ENCODE measurements at regions not wholly inside any gene's neighbourhood (a gene's known extent, or its start where the extent isn't known, plus 50 kb on each side); places are given as distances from the start of the nearest gene placed in this dataset.
A peak's percentile ranks its signal among the peaks of the same experiment; 100 is the strongest.

DNA sequence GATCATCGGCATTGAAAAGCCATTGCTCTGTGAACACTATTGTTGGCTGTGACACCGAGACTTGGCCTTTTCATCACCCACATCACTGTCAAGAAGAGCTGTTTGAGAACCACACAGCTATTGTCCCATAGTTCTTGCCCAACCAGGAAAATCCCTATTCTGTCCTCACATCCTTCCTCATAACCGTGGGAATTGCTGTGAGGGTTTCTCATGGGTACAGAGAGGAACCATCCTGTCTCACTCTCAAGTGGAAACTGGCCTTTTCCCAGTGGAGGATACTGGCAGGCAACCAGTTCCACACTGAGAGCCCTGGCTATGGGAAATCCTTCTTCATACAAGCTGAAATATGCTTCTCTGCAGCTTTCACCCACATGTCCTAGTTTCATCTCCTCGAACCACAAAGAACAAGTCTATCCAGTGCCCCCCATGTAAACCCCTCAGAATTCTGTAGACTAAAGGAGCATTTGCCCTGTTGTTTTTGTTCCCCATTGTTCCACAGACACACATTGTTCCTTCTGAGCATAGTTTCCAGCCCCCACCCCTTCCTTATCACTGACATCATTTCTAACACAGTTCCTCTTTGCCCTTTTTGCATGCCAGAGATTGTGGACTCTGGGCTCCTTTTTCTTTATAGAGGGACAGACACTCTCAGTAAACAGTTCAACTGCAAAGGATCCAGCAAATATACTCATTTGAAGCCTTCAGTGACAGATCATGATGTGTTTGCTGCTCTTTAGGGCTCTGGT is 57.8 kb upstream of the C5orf46 start:
- TF ChIP-seq EZH2 (IDR thresholded peaks at IDR 0.05; ENCODE audit: borderline replicate concordance, low read depth, low read length, severe bottlenecking) (no peak), GATA2 (IDR thresholded peaks at IDR 0.05; ENCODE audit: insufficient read depth, insufficient read length, low read depth, low read length) (peak; percentile 52), JUN (IDR thresholded peaks at IDR 0.05; ENCODE audit: borderline replicate concordance, insufficient read depth, insufficient read length, low read depth) (peak; percentile 10)
- DNase-seq (ENCODE audit: low read depth, low spot score) (peak; percentile 82), FAIRE-seq (no peak)
- H3K9me3 ChIP-seq (replicated peaks; ENCODE audit: control insufficient read depth, insufficient read depth, low read length) = no peaks in the 10 kb centered on the region
- intact Hi-C loops (cut with micrococcal nuclease) (no loop called here), dilution Hi-C loops (cut with MboI; ENCODE audit: extremely low pct_ligation_motif_present, low sequenced_read_pairs) (no loop called here)
- H3K4me2 ChIP-seq (ENCODE audit: insufficient read depth, low read length) = peak overlapping the region; percentile 49
- peaks cover 17% of the 10 kb centered on the region for H3K4me1 ChIP-seq (ENCODE audit: control insufficient read depth, extremely low read depth, insufficient read depth, low read length)
- CTCF ChIA-PET = interaction anchor here (0.6 to 2.0 kb wide), 4 partner anchors 143 to 1001 kb away, joined by 4 to 9 read pairs (median 6); no protein-coding TSS in a partner anchor
- no peaks in the 10 kb centered on the region for H3K79me2 ChIP-seq (ENCODE audit: control insufficient read depth, insufficient read depth, low read length)
- peak overlapping the region; percentile 6 for H3K27ac ChIP-seq (ENCODE audit: insufficient read depth, low read depth, low read length)
- POLR2A ChIA-PET = no interaction called here
- H3K9me1 ChIP-seq (replicated peaks; ENCODE audit: control insufficient read depth, extremely low read depth, insufficient read depth, low read length) = no peaks in the 10 kb centered on the region
- H4K20me1 ChIP-seq (replicated peaks; ENCODE audit: control insufficient read depth, extremely low read depth, insufficient read depth, low read length) = no peaks in the 10 kb centered on the region
- H3K36me3 ChIP-seq (ENCODE audit: control insufficient read depth in 2 of 2, extremely low read depth in 1 of 2, insufficient read depth in 2 of 2, low read length in 2 of 2) = no peaks in the 10 kb centered on the region
- no TSS peak for BruUV-seq (replicated peaks)
- H3K27me3 ChIP-seq (ENCODE audit: control insufficient read depth in 2 of 2, insufficient read depth in 2 of 2, low read length in 2 of 2) = no peaks in the 10 kb centered on the region
- H3K9ac ChIP-seq (replicated peaks; ENCODE audit: extremely low read depth, insufficient read depth, low read length) = no peak overlapping the region
- peak overlapping the region; percentile 55 for H2AFZ ChIP-seq (ENCODE audit: low read depth, low read length)
- no peak overlapping the region for H3K4me3 ChIP-seq (replicated peaks in 1 of 3; ENCODE audit: insufficient read depth in 1 of 3, low read depth in 1 of 3, low read length in 3 of 3)

DNA sequence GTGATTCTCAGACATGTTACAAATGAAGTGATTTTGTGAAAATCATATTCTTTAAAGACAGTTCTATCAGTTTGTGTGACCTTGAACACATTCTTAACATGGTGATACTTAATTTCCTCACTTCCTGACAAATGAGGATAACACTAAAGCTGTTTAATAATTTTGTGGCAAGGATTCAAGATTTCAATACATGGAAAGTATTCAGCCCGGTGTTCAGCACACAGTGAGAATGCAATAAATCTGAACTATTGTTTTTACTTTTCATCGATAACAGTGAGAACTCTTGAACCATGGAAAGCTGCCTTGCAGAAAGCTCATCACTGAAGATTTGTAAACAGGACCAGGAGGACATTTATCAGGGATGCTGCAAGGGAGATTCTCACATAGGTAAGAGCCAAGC is 57.1 kb upstream of the C5orf46 start:
- TF ChIP-seq POLR2AphosphoS5 (IDR thresholded peaks at IDR 0.05; ENCODE audit: insufficient read depth, low read depth, low read length) (no peak), FOS (IDR thresholded peaks at IDR 0.05; ENCODE audit: borderline replicate concordance, insufficient read depth, low read length) (no peak), POLR2A (IDR thresholded peaks at IDR 0.05; ENCODE audit: low read depth, low read length) (no peak), JUN (IDR thresholded peaks at IDR 0.05; ENCODE audit: borderline replicate concordance, insufficient read depth, insufficient read length, low read depth) (no peak), MYC (IDR thresholded peaks at IDR 0.05; ENCODE audit: low read depth, low read length) (no peak), EZH2 (IDR thresholded peaks at IDR 0.05; ENCODE audit: borderline replicate concordance, low read depth, low read length, severe bottlenecking) (no peak)
- TF ChIP-seq, protein P1, sequence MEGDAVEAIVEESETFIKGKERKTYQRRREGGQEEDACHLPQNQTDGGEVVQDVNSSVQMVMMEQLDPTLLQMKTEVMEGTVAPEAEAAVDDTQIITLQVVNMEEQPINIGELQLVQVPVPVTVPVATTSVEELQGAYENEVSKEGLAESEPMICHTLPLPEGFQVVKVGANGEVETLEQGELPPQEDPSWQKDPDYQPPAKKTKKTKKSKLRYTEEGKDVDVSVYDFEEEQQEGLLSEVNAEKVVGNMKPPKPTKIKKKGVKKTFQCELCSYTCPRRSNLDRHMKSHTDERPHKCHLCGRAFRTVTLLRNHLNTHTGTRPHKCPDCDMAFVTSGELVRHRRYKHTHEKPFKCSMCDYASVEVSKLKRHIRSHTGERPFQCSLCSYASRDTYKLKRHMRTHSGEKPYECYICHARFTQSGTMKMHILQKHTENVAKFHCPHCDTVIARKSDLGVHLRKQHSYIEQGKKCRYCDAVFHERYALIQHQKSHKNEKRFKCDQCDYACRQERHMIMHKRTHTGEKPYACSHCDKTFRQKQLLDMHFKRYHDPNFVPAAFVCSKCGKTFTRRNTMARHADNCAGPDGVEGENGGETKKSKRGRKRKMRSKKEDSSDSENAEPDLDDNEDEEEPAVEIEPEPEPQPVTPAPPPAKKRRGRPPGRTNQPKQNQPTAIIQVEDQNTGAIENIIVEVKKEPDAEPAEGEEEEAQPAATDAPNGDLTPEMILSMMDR (IDR thresholded peaks at IDR 0.05; ENCODE audit: extremely low read depth in 1 of 2, insufficient read depth in 1 of 2, low read depth in 1 of 2, low read length in 2 of 2) = no peak
- intact Hi-C loops (cut with micrococcal nuclease) = no loop called here
- H3K36me3 ChIP-seq (ENCODE audit: control insufficient read depth in 2 of 2, extremely low read depth in 1 of 2, insufficient read depth in 2 of 2, low read length in 2 of 2) = no peaks in the 10 kb centered on the region
- DNase-seq (ENCODE audit: low read depth, low spot score) = peak; percentile 59
- no peaks in the 10 kb centered on the region for H3K27me3 ChIP-seq (ENCODE audit: control insufficient read depth in 2 of 2, insufficient read depth in 2 of 2, low read length in 2 of 2)
- H3K27ac ChIP-seq (ENCODE audit: insufficient read depth, low read depth, low read length) = peak overlapping the region; percentile 6
- no peaks in the 10 kb centered on the region for H4K20me1 ChIP-seq (replicated peaks; ENCODE audit: control insufficient read depth, extremely low read depth, insufficient read depth, low read length)
- no peak overlapping the region for H3K9ac ChIP-seq (replicated peaks; ENCODE audit: extremely low read depth, insufficient read depth, low read length)
- peak overlapping the region; percentile 55 for H2AFZ ChIP-seq (ENCODE audit: low read depth, low read length)
- no TSS peak for BruUV-seq (replicated peaks)
- ChIA-PET CTCF (interaction anchor here (1.5 to 2.0 kb wide), 3 partner anchors 144 to 767 kb away, joined by 4 to 9 read pairs (median 6); no protein-coding TSS in a partner anchor), POLR2A (interaction anchor here (0.6 kb wide), 1 partner anchor 69 kb away, joined by 3 read pairs; no protein-coding TSS in a partner anchor)
- no peak overlapping the region for H3K4me3 ChIP-seq (replicated peaks in 1 of 3; ENCODE audit: insufficient read depth in 1 of 3, low read depth in 1 of 3, low read length in 3 of 3)
- no peak for FAIRE-seq
- H3K4me1 ChIP-seq (ENCODE audit: control insufficient read depth, extremely low read depth, insufficient read depth, low read length) = peaks cover 17% of the 10 kb centered on the region
- dilution Hi-C loops (cut with MboI; ENCODE audit: extremely low pct_ligation_motif_present, low sequenced_read_pairs) = no loop called here
- no peaks in the 10 kb centered on the region for H3K79me2 ChIP-seq (ENCODE audit: control insufficient read depth, insufficient read depth, low read length)
- no peak overlapping the region for H3K4me2 ChIP-seq (ENCODE audit: insufficient read depth, low read length)
- no peaks in the 10 kb centered on the region for H3K9me3 ChIP-seq (replicated peaks; ENCODE audit: control insufficient read depth, insufficient read depth, low read length)
- H3K9me1 ChIP-seq (replicated peaks; ENCODE audit: control insufficient read depth, extremely low read depth, insufficient read depth, low read length) = no peaks in the 10 kb centered on the region

Measured in endothelial cell of umbilical vein (primary cell).